GM21381 (cell line): ENCODE measurements at regions not wholly inside any gene's neighbourhood (a gene's known extent, or its start where the extent isn't known, plus 50 kb on each side); places are given as distances from the start of the nearest gene placed in this dataset.
"Not testable (repeated sequence)": the region's sequence is repeated elsewhere in the genome, so short reads cannot be mapped to it uniquely, and the experiment has no call there.

ENCODE experiments used
- ATAC-seq: cut with Tn5 transposase; IDR thresholded peaks from one replicate; pipeline ENCODE4 v1.9.1; 2021; ENCODE audit warnings: mild to moderate bottlenecking, moderate library complexity; ENCODE audit not compliant: unreplicated experiment

DNA sequence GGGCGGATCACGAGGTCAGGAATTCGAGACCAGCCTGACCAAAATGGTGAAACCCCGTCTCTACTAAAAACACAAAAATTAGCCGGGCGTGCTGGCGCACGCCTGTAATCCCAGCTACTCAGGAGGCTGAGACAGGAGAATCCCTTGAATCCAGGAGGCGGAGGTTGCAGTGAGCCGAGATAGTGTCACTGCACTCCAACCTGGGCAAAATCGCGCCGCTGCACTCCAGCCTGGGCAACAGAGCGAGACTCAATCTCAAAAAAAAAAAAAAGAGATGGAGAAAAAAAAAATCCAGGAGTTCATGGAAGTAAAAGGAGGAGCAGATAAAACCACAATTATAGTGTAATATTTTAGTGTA, 76.3 kb upstream of the ZNF184 start:
- ATAC-seq = not testable (repeated sequence)

- no peak for ATAC-seq
Measured at GRCh38 chr6:27547157-27548075, 74.5 kb upstream of the ZNF184 start.

- ATAC-seq = no peak
Measured at GRCh38 chr6:27546522-27546921, 73.6 kb upstream of the ZNF184 start.

DNA sequence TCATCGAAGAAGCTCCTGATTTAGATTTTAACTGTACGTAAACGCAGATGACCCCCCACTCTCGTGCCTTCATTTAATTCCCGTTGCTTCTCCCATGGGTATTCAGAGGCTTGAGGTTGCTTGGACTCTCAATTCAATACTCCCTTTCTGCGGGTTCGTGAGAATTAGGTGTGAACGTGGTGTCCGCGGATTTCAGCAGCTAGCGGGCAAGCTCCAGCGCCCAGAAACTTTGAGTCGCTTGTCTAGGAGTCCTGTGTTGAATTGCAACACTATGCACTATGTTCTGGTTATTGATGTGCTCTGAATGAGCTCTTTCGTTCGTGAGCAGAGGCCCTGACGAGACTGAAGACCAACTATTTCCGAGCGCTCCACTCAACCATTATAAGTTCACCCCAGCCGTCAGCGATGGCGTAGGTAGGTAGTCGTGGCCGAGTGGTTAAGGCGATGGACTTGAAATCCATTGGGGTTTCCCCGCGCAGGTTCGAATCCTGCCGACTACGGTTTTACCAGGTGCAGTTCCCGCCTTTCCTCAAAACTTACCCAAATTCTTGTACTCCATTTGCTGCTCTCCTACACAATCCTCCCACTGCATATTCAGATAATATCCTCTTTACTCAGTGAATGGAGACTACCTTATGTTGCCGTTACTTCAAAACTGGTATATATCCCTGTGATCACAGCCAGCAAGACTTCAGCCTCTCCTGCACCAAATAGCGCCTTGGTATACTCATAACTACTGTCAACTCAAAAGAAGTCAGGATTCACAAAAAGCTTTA, 72.6 kb upstream of the ZNF184 start:
- no peak for ATAC-seq

DNA sequence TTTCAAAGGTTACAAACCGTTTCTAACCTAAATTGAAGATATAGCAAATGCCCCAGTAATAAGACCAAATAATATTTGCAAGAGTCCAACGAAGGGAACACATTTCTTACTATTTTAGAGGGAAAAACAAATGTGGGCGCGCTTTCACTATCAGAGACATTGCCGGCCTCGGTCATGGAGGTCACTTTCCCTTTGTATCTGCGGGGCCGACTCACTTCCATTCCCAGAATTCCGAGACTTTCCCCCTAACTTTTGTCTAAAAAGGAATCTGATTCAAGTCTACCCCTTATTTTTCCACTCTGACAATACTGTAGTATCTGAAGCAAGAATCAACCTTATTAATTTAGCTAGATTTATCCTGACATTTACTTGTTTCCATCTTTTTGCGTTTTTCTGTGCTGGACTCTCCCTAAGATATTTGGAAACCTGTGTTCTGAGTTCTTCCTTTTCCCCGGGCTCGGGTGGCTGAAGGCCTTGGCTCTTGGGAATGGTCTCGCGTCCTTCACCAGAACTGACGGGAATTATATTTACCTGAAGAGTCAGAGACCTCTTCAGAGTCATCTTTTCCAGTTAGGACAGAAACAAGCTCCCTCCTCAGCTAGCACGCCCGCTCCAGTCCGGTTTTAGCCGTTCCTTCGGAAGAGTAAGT, 71.8 kb upstream of the ZNF184 start:
- ATAC-seq = no peak

- ATAC-seq = not testable (repeated sequence)
Measured at GRCh38 chr6:27544135-27544534, 71.2 kb upstream of the ZNF184 start.

DNA sequence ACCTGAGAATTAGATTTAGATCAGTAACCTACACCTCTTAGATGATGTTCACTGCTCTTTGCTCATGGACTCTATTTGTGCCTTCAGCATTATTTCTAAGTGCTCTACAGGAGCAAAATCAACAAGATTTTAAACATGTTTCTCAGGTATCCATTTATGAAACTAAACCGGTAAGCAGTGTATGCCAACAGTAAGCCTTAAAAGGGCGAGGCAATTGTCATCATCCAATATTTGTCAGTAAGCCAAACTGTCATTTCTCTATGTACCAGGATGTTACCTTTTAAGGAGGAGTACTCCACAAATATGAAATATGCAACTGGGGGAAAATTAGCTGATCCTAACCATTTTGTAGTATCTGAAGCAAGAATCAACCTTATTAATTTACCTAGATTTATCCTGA, 69.6 kb upstream of the ZNF184 start:
- no peak for ATAC-seq

DNA sequence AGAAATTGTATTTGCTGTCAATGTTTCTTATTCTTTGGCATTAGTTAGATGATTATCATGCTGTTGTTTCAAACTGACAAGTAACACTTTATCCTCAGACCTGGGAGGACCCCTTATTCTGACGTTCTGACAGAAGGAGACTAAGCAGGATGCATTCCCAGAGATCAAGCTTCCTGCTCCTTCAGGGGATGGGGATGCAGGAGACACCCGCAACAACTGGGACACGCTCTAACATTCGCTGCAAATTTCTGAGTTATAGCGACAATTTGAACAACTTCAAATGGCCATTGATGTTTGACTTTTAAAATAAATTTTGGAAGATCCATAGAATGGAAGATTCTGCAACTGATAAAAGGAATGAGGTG, 69.0 kb upstream of the ZNF184 start:
- no peak for ATAC-seq

DNA sequence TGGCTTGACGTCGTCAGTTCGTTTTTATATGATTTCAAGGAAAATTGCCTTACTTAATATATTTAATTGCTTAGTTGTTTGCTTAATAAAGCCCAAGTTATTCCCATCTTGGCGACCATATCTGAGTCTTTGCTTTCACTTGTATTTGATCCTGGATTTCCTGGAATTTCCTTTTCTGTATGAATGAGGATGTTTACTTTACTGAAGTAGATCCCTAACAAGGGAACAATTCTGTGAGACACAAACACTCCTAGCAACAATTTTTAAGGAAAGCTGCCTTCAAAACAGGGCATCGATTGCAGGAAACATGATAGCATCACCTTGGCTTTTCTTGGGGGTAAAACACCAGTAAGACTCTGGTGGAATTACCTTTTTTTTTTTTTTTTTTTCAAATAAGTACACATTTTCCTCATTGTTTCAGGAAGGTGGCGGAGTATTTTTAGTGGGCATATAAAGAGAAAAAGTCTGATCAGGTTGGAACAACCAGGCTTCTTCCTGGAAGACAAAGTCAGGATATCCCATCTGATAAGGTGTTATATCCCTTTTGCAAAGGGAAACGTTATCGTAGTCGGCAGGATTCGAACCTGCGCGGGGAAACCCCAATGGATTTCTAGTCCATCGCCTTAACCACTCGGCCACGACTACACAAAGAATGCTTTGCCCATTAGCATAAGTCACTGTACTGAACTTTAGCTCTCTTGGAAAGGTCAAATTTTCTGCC, 68.5 kb upstream of the ZNF184 start:
- ATAC-seq = no peak

DNA sequence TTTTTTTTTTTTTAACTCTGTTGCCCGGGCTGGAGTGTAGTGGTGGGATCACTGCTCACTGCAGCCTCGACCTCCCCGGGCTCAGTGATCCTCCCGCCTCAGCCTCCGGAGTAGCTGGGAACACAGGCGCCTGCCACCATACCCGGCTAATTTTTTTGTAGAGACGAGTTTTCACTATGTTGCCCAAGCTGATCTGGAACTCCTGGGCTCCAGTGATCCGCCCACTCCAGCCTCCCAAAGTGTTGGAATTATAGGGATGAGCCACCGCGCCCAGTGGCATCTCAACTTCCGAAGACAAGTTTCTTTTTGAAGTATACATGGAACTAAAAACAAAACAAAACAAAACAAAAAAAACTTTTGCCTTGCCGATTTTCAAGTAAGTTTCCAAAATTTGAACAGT, 66.6 kb upstream of the ZNF184 start:
- no peak for ATAC-seq

DNA sequence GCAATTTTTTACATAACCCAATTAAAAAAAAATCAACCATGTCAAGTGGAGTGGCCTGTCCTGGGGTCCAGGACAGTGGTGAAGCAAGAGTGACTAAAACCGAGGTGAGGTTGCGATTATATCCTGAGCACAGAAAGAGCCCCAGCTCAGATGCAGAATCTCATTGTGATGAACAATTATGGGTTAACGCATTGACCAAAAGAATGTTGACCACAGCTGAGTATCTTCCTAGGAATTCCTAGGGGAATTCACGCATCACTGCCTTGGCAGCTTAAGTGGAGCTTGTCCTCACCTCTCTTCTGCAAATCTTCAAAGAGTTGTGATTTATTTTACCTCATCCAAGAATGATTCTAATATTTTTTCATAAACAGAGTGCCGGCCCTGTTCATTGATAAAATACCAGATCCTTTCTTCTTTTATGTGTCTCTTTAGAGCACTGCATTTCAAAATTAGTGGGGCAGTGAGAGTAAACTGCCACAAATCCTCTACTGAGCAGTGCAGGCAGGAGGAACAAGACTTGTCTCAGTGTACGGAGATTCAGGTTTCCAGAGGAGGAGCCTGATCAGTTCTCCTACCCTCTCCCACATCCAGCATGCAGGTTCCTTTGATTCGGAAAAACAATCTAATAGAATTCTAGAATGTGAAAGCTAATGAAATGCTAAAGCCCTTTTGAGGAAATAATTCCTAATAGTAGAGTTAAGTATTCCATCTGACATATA, 60.1 kb upstream of the ZNF184 start:
- no peak for ATAC-seq

- no peak for ATAC-seq
Measured at GRCh38 chr6:27531772-27532459, 59.0 kb upstream of the ZNF184 start.

DNA sequence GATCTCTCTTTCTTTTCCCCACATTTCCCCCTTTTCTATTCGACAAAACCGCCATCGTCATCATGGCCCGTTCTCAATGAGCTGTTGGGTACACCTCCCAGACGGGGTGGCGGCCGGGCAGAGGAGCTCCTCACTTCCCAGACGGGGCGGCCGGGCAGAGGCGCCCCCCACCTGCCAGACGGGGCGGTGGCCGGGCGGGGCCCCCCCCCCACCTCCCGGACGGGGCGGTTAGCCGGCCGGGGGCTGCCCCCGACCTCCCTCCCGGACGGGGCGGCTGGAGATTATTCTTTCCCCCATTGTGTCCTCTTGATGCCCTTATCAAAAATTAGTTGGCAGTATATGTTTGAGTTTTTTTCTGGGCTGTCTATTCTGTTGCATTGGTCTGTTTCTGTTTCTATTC, 56.9 kb upstream of the ZNF184 start:
- not testable (repeated sequence) for ATAC-seq

DNA sequence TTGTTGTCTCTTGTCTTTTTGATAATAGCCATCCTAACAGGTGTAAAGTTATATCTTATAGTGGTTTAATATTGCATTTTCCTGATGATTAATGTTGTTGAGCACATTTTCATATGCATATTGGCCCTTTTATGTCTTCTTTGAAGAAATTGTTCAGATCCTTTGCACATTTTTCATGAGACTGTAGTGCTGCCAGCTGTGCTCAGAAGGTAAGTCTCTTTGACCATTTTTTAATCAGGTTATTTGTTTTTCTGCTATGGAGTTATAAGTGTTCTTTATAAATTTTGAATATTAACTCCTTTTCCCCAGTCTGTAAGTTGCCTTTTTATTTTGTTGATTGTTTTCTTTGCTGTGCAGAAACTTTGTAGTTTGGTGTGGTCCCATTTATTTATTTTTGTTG, 55.8 kb upstream of the ZNF184 start:
- no peak for ATAC-seq
